ENCODE measurements at regions not wholly inside any gene's neighbourhood (a gene's known extent, or its start where the extent isn't known, plus 50 kb on each side); places are given as distances from the start of the nearest gene placed in this dataset.

GRCh38 chr6:164294047-164294784 is 879.7 kb downstream of the QKI start:
- Histone ChIP-seq H3K79me2 (no peaks in the 10 kb centered on the region), H3K9me3 (ENCODE audit: low read depth) (no peaks in the 10 kb centered on the region), H3K4me2 (no peak overlapping the region), H4K20me1 (ENCODE audit: insufficient read depth, poor library complexity, severe bottlenecking) (no peaks in the 10 kb centered on the region), H2AFZ (no peak overlapping the region), H3K36me3 (replicated peaks; ENCODE audit: insufficient read depth, low read depth) (no peaks in the 10 kb centered on the region), H3K27ac (no peak overlapping the region), H3K27me3 (no peaks in the 10 kb centered on the region), H3K4me3 (no peak overlapping the region), H3K9me2 (replicated peaks; ENCODE audit: insufficient read depth) (no peaks in the 10 kb centered on the region), H3K4me1 (ENCODE audit: insufficient read depth) (no peaks in the 10 kb centered on the region)
- 86% methylated on average over 9 of the region's 9 CpGs for WGBS (ENCODE audit: low lambda C conversion rate, missing lambda C conversion rate)
- DNase-seq (ENCODE audit: low spot score), result no peak
- TF ChIP-seq CTCF (IDR thresholded peaks at IDR 0.05; ENCODE audit: poor library complexity), result no peak
- no peak for TF ChIP-seq EZH2 (IDR thresholded peaks at IDR 0.05; ENCODE audit: borderline replicate concordance)
- no peak for TF ChIP-seq EZH2phosphoT487 (IDR thresholded peaks at IDR 0.05; ENCODE audit: low read depth, severe bottlenecking, unreplicated experiment)

- Histone ChIP-seq H3K4me1 (ENCODE audit: insufficient read depth) (no peaks in the 10 kb centered on the region), H3K9me3 (ENCODE audit: low read depth) (no peaks in the 10 kb centered on the region), H3K36me3 (replicated peaks; ENCODE audit: insufficient read depth, low read depth) (no peaks in the 10 kb centered on the region), H3K27ac (no peak overlapping the region), H3K79me2 (no peaks in the 10 kb centered on the region), H3K4me3 (no peak overlapping the region), H4K20me1 (ENCODE audit: insufficient read depth, poor library complexity, severe bottlenecking) (no peaks in the 10 kb centered on the region), H2AFZ (no peak overlapping the region), H3K27me3 (no peaks in the 10 kb centered on the region), H3K9me2 (replicated peaks; ENCODE audit: insufficient read depth) (no peaks in the 10 kb centered on the region), H3K4me2 (no peak overlapping the region)
- TF ChIP-seq EZH2phosphoT487 (IDR thresholded peaks at IDR 0.05; ENCODE audit: low read depth, severe bottlenecking, unreplicated experiment), result no peak
- TF ChIP-seq EZH2 (IDR thresholded peaks at IDR 0.05; ENCODE audit: borderline replicate concordance), result no peak
- no peak for TF ChIP-seq CTCF (IDR thresholded peaks at IDR 0.05; ENCODE audit: poor library complexity)
- no peak for DNase-seq (ENCODE audit: low spot score)
These were observed 876.7 kb downstream of the QKI start for GRCh38 chr6:164291224-164291623.

- no peak for DNase-seq (ENCODE audit: low spot score)
- H3K27ac ChIP-seq, result no peak overlapping the region
- no peaks in the 10 kb centered on the region for H3K9me2 ChIP-seq (replicated peaks; ENCODE audit: insufficient read depth)
- no peak overlapping the region for H3K4me2 ChIP-seq
- no peaks in the 10 kb centered on the region for H3K36me3 ChIP-seq (replicated peaks; ENCODE audit: insufficient read depth, low read depth)
- H3K4me3 ChIP-seq, result no peak overlapping the region
- H4K20me1 ChIP-seq (ENCODE audit: insufficient read depth, poor library complexity, severe bottlenecking), result no peaks in the 10 kb centered on the region
- whole genome bisulfite sequencing (ENCODE audit: low lambda C conversion rate, missing lambda C conversion rate), result 87% methylated on average over 3 of the region's 3 CpGs
- H3K79me2 ChIP-seq, result no peaks in the 10 kb centered on the region
- TF ChIP-seq EZH2 (IDR thresholded peaks at IDR 0.05; ENCODE audit: borderline replicate concordance) (no peak), CTCF (IDR thresholded peaks at IDR 0.05; ENCODE audit: poor library complexity) (no peak), EZH2phosphoT487 (IDR thresholded peaks at IDR 0.05; ENCODE audit: low read depth, severe bottlenecking, unreplicated experiment) (no peak)
- no peaks in the 10 kb centered on the region for H3K9me3 ChIP-seq (ENCODE audit: low read depth)
- no peaks in the 10 kb centered on the region for H3K4me1 ChIP-seq (ENCODE audit: insufficient read depth)
- no peaks in the 10 kb centered on the region for H3K27me3 ChIP-seq
- H2AFZ ChIP-seq, result no peak overlapping the region
These were observed 875.6 kb downstream of the QKI start for GRCh38 chr6:164290101-164290500.
